ENCODE measurements at regions not wholly inside any gene's neighbourhood (a gene's known extent, or its start where the extent isn't known, plus 50 kb on each side); places are given as distances from the start of the nearest gene placed in this dataset.

GRCh38 chr4:45438047-45438446 lies 685.8 kb downstream of the GABRG1 start:
- TF ChIP-seq CTCF (IDR thresholded peaks at IDR 0.05) (no peak), POLR2AphosphoS5 (IDR thresholded peaks at IDR 0.05) (no peak), POLR2A (IDR thresholded peaks at IDR 0.05) (no peak)
